DOHH2 (cell line): ENCODE measurements at regions not wholly inside any gene's neighbourhood (a gene's known extent, or its start where the extent isn't known, plus 50 kb on each side); places are given as distances from the start of the nearest gene placed in this dataset.

Source experiments
- EZH2phosphoT487 ChIP-seq: fragments of 200-600 bp; sonication (generic); IDR thresholded peaks from 2 replicates; pipeline ENCODE4 v1.6.1; 2017; ENCODE audit warnings: borderline replicate concordance, mild to moderate bottlenecking, antibody characterized with exemption, low read length, moderate library complexity, mixed read lengths
- TF ChIP-seq, protein P1 (sequence below): fragments of 200-600 bp; sonication (generic); IDR thresholded peaks from one replicate; pipeline ENCODE4 v1.5.1; 2014; ENCODE audit warnings: antibody characterized with exemption, mild to moderate bottlenecking, low read depth, low read length; ENCODE audit not compliant: poor library complexity, severe bottlenecking

DNA sequence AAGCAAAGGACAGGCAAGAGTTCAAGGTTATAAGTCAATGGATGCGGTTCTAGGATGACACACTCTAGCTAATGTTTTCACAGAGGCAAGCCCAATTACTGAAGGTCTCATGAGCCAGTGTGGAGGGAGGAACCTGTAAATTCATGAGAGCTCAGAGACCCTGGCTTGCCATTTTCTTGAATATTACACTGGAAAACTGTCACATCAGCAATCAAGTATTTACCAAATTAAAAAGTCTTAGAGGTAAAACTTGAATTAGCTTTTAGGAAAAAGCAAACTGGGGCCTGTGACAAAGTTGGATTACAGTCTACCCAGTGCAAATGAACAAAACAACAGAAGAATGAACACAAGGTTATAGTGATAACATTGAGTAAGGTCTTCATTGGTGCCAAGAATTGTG, 636.9 kb upstream of the TLE4 start:
- TF ChIP-seq EZH2phosphoT487, result no peak
- TF ChIP-seq, protein P1, sequence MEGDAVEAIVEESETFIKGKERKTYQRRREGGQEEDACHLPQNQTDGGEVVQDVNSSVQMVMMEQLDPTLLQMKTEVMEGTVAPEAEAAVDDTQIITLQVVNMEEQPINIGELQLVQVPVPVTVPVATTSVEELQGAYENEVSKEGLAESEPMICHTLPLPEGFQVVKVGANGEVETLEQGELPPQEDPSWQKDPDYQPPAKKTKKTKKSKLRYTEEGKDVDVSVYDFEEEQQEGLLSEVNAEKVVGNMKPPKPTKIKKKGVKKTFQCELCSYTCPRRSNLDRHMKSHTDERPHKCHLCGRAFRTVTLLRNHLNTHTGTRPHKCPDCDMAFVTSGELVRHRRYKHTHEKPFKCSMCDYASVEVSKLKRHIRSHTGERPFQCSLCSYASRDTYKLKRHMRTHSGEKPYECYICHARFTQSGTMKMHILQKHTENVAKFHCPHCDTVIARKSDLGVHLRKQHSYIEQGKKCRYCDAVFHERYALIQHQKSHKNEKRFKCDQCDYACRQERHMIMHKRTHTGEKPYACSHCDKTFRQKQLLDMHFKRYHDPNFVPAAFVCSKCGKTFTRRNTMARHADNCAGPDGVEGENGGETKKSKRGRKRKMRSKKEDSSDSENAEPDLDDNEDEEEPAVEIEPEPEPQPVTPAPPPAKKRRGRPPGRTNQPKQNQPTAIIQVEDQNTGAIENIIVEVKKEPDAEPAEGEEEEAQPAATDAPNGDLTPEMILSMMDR, result no peak
